ENCODE measurements at regions not wholly inside any gene's neighbourhood (a gene's known extent, or its start where the extent isn't known, plus 50 kb on each side); places are given as distances from the start of the nearest gene placed in this dataset.

- no peak for TF ChIP-seq CTCF (IDR thresholded peaks at IDR 0.05; ENCODE audit: poor library complexity)
- no peak for TF ChIP-seq EZH2phosphoT487 (IDR thresholded peaks at IDR 0.05; ENCODE audit: low read depth, severe bottlenecking, unreplicated experiment)
- TF ChIP-seq EZH2 (IDR thresholded peaks at IDR 0.05; ENCODE audit: borderline replicate concordance), result no peak
These were observed 122.0 kb downstream of the COPRS start for GRCh38 chr17:31736855-31737625.

Measured in hepatocyte (in vitro differentiated cells).